NOMO-1 (cell line): ENCODE measurements at regions not wholly inside any gene's neighbourhood (a gene's known extent, or its start where the extent isn't known, plus 50 kb on each side); places are given as distances from the start of the nearest gene placed in this dataset.

Source experiments
- DNase-seq, 2 experiments: peaks; one replicate each; lab custom pipeline; 2025; ENCODE audit not compliant: unreplicated experiment in 2 of 2; lab: John Stamatoyannopoulos, UW

GRCh38 chr1:4977701-4978100 lies 323.3 kb downstream of the AJAP1 start:
- DNase-seq: no peak

- no peak for DNase-seq
Observed at GRCh38 chr1:4976859-4977440, 322.5 kb downstream of the AJAP1 start.

- no peak for DNase-seq
Observed at GRCh38 chr1:4975856-4976255, 321.4 kb downstream of the AJAP1 start.

- DNase-seq: no peak
Observed at GRCh38 chr1:4974981-4975685, 320.7 kb downstream of the AJAP1 start.

GRCh38 chr1:4973341-4973740 lies 318.9 kb downstream of the AJAP1 start:
- DNase-seq: no peak

GRCh38 chr1:4972761-4973320 lies 318.4 kb downstream of the AJAP1 start:
- no peak for DNase-seq

- no peak for DNase-seq
Observed at GRCh38 chr1:4971666-4972065, 317.3 kb downstream of the AJAP1 start.

- no peak for DNase-seq
Observed at GRCh38 chr1:4970532-4970931, 316.1 kb downstream of the AJAP1 start.

GRCh38 chr1:4969556-4970129 lies 315.2 kb downstream of the AJAP1 start:
- DNase-seq: no peak

- no peak for DNase-seq
Observed at GRCh38 chr1:4965346-4966075, 311.1 kb downstream of the AJAP1 start.

GRCh38 chr1:4964634-4965345 lies 310.4 kb downstream of the AJAP1 start:
- DNase-seq: no peak

- no peak for DNase-seq
Observed at GRCh38 chr1:4963251-4963650, 308.8 kb downstream of the AJAP1 start.

GRCh38 chr1:4962836-4963235 lies 308.4 kb downstream of the AJAP1 start:
- no peak for DNase-seq

GRCh38 chr1:4961935-4962645 lies 307.7 kb downstream of the AJAP1 start:
- no peak for DNase-seq

- no peak for DNase-seq
Observed at GRCh38 chr1:4960782-4961475, 306.5 kb downstream of the AJAP1 start.

- DNase-seq: no peak
Observed at GRCh38 chr1:4960336-4960735, 305.9 kb downstream of the AJAP1 start.

GRCh38 chr1:4959216-4959615 lies 304.8 kb downstream of the AJAP1 start:
- no peak for DNase-seq

GRCh38 chr1:4957027-4957426 lies 302.6 kb downstream of the AJAP1 start:
- no peak for DNase-seq

GRCh38 chr1:4954392-4954791 lies 300.0 kb downstream of the AJAP1 start:
- DNase-seq: no peak

GRCh38 chr1:4951601-4952000 lies 297.2 kb downstream of the AJAP1 start:
- no peak for DNase-seq
